ENCODE measurements at regions not wholly inside any gene's neighbourhood (a gene's known extent, or its start where the extent isn't known, plus 50 kb on each side); places are given as distances from the start of the nearest gene placed in this dataset.

DNA sequence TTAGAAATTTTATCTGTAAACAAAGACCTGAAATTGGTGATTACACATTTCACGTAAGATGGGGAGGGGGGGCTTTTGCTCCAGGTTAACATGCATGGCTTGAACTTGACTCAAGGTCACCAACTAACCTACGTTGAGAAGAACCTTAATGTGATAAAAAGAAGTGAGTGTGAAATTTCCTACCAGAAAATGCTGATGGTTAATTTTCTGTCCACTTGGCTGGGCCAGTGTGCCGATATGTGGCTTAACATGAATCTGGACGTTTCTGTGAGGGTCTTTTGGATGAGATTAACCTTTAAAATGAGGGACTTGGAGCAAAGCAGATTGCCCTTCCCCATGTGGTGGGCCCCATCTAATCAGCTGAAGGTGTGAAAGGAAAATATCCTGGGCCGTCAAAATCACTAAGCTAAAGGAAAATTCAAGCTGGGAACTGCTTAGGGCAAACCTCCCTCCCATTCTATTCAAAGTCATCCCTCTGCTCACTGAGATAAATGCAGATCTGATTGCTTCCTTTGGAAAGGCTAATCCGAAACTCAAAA lies 107.3 kb upstream of the ENPP6 start:
- DNase-seq (ENCODE audit: insufficient read length, low spot score) (no peak), FAIRE-seq (no peak)
- TF ChIP-seq, protein P1, sequence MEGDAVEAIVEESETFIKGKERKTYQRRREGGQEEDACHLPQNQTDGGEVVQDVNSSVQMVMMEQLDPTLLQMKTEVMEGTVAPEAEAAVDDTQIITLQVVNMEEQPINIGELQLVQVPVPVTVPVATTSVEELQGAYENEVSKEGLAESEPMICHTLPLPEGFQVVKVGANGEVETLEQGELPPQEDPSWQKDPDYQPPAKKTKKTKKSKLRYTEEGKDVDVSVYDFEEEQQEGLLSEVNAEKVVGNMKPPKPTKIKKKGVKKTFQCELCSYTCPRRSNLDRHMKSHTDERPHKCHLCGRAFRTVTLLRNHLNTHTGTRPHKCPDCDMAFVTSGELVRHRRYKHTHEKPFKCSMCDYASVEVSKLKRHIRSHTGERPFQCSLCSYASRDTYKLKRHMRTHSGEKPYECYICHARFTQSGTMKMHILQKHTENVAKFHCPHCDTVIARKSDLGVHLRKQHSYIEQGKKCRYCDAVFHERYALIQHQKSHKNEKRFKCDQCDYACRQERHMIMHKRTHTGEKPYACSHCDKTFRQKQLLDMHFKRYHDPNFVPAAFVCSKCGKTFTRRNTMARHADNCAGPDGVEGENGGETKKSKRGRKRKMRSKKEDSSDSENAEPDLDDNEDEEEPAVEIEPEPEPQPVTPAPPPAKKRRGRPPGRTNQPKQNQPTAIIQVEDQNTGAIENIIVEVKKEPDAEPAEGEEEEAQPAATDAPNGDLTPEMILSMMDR (IDR thresholded peaks at IDR 0.05; ENCODE audit: insufficient read depth, missing control alignments) = no peak

DNA sequence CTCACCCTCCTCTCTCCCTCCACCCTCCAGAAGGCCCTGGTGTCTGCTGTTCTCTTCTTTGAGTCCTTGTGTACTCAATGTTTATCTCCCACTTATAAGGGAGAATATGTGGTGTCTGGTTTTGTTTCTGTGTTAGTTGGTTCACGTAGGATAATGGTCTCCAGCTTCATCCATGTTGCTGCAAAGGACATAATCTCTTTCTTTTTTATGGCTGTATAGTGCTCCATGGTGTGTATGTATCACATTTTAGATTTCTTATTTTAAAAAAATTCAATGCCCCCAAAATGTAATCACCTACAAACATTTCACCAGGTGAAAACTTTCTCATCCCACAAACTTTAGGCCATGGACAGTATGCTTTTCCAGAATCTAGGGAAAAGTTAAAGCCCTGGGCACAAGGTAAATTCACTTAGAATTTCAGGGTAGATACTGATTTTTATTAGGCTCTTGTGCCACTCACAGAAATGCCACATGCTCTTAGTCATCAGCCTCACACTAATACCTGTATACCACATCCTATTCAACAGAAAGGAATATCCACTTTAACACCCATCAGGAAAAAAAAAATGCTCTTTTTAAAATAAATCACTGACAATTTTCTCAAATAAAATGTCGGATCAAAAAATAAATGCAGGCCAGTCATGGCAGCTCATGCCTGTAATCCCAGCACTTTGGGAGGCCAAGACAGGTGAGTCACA lies 104.8 kb upstream of the ENPP6 start:
- TF ChIP-seq, protein P1 (IDR thresholded peaks at IDR 0.05; ENCODE audit: insufficient read depth, missing control alignments) = no peak
- no peak for DNase-seq (ENCODE audit: insufficient read length, low spot score)
- FAIRE-seq = no peak

DNA sequence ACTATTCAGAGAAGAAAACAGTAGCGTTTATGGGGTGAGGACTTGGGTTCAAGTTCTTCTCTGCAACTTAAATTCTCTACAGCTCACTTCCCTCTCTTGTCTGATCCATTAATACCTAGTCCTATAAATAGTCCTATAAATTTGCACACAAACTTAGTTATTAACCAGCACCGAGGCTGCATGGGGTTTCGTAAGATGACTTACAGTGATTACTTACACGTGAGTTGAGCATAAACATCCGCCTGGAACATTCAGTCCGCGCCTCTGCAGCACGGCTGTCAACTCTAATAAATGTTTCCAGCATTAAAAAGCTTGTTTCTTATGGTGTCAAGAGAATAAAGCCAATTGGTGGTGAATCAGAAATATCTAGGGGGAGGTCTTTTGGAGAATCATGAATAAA lies 103.0 kb upstream of the ENPP6 start:
- no peak for DNase-seq (ENCODE audit: insufficient read length, low spot score)
- TF ChIP-seq, protein P1 (IDR thresholded peaks at IDR 0.05; ENCODE audit: insufficient read depth, missing control alignments) = no peak
- FAIRE-seq = no peak

DNA sequence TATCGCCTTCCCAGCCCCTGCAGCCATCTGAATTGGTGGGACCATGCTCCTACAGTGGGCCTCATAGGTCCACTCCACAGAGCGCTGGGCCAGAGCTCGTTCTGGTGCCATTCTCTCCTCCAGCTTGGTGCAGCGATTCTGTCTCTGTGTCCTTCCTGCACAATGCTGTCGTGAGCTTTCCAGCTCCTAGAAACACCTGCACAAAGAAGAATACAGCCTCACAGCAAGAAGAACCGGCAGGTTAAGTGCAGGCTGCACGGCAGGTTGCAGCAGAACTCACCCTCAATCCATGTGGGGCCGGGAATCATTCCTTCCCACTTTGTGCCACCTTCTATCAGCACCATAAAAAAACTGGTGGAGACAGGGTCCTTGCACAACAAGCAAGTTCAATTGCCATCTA lies 101.2 kb upstream of the ENPP6 start:
- FAIRE-seq = no peak
- no peak for DNase-seq (ENCODE audit: insufficient read length, low spot score)
- TF ChIP-seq, protein P1 (IDR thresholded peaks at IDR 0.05; ENCODE audit: insufficient read depth, missing control alignments) = no peak

DNA sequence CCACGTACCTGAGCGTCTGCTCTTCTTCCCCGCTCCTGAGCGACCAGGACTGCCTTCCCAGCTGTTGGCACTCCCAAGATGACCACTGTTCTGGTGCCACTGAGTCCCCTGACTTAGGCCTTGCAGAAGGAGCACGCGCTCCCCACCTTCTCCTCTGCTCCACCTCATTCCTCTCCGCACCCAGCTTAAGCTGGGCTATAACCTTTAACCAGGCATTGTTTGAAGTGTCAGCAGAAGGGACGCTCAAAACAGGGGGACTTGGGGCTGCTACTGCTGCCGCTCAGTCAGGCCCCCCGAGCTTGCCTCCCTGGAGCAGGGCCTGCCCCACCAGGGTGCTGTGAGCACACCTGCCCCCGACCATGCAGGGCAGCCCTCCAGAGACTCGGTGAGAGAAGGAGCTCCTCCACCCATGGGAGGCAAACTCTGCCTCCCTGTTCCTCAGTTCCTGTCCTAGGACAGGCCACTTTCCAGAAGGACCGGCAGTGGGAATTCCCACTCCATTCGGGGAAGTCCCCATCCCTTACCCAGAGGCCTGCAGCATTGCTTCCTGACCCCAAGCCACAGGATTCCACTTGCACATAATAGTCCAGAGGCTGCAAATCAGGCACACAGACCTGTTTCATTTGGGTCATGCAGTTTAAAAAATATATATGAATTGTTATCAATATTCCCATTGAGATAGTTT lies 99.7 kb upstream of the ENPP6 start:
- DNase-seq (ENCODE audit: insufficient read length, low spot score) (no peak), FAIRE-seq (no peak)

DNA sequence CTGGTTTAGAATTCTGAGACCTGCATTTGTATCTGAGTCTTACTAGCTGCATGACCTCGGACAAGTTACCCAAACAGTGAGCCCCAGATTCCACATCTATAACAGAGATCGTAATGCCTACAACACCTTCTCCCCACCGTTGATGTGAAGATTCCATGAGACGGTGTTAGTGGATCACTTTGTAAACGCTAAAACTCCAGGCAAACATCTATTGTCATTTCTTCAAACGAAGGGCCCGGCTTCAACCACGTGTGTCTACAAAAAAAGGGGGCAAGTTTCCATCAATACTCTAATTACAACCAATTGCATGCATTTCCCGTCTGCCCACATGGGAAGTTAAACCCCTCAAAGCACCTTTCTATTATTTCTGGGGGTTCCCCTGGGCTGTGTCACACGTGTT lies 99.1 kb upstream of the ENPP6 start:
- TF ChIP-seq, protein P1 (IDR thresholded peaks at IDR 0.05; ENCODE audit: insufficient read depth, missing control alignments) = no peak
- FAIRE-seq = no peak

More for the DNA sequence above, 99.7 kb upstream of the ENPP6 start:
- TF ChIP-seq, protein P1 (IDR thresholded peaks at IDR 0.05; ENCODE audit: insufficient read depth, missing control alignments) = no peak

More for the DNA sequence above, 99.1 kb upstream of the ENPP6 start:
- DNase-seq (ENCODE audit: insufficient read length, low spot score) = no peak
